Keratinocyte (primary cell): ENCODE measurements at regions not wholly inside any gene's neighbourhood (a gene's known extent, or its start where the extent isn't known, plus 50 kb on each side); places are given as distances from the start of the nearest gene placed in this dataset.

ENCODE experiments used
- CTCF ChIP-seq, 3 experiments: IDR thresholded peaks in 1 of 3; conservative IDR thresholded peaks in 1 of 3; optimal IDR thresholded peaks in 1 of 3; 2 replicates in 2 of 3; 3 replicates in 1 of 3; pipeline versions ENCODE3 to v1.5.1; 2011; ENCODE audit warnings: low read length in 3 of 3, mild to moderate bottlenecking in 3 of 3, moderate library complexity in 2 of 3, control low read depth in 1 of 3, inconsistent platforms in 1 of 3; ENCODE audit not compliant: insufficient read depth in 2 of 3; ENCODE audit errors: extremely low read depth in 1 of 3
- EZH2 ChIP-seq: IDR thresholded peaks from one replicate; pipeline ENCODE4 v1.6.1; 2012; ENCODE audit warnings: inconsistent platforms, mild to moderate bottlenecking, low read length, moderate library complexity

DNA sequence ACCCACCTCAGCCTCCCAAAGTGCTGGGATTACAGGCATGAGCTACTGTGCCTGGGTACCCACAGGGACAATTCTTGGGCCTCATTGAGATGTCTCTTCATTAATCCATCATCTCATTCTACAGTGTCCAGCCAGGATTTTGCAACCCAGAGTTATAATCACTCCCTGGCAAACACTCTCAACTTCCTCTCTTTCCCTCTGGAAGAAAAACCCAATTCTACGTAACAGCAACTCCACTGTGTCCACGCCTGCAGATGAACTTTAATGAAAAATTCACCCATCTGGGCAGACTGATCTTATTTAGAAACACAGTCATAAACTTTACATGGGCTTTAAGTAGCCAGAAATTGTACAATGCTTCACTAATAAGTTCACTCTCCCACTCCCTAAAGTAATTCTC is 90.1 kb upstream of the ABCC4 start:
- TF ChIP-seq CTCF (optimal IDR thresholded peaks at IDR 0.05 in 1 of 3, IDR thresholded peaks at IDR 0.05 in 1 of 3, conservative IDR thresholded peaks at IDR 0.05 in 1 of 3; ENCODE audit: extremely low read depth in 1 of 3, insufficient read depth in 2 of 3, low read length in 3 of 3): no peak
- no peak for TF ChIP-seq EZH2
